Thyroid gland (tissue), 4 donors: ENCODE measurements at regions not wholly inside any gene's neighbourhood (a gene's known extent, or its start where the extent isn't known, plus 50 kb on each side); places are given as distances from the start of the nearest gene placed in this dataset.

Experiments used
- POLR2A ChIP-seq, 2 donors: fragments of 450-650 bp; IDR thresholded peaks; one replicate each; pipeline ENCODE4 v1.6.1; 2017; ENCODE audit warnings: antibody characterized with exemption in 2 of 2, mild to moderate bottlenecking in 2 of 2, moderate library complexity in 1 of 2
- TF ChIP-seq, protein P1 (sequence below), 6 experiments: fragments of 200-600 bp in 3 of 6; fragments of 450-650 bp in 3 of 6; sonication (generic) in 3 of 6; IDR thresholded peaks; one replicate each; pipeline ENCODE4 v1.5.1; 2016 to 2019; ENCODE audit warnings: antibody characterized with exemption in 6 of 6, mild to moderate bottlenecking in 2 of 6, inconsistent platforms in 1 of 6, moderate library complexity in 1 of 6

DNA sequence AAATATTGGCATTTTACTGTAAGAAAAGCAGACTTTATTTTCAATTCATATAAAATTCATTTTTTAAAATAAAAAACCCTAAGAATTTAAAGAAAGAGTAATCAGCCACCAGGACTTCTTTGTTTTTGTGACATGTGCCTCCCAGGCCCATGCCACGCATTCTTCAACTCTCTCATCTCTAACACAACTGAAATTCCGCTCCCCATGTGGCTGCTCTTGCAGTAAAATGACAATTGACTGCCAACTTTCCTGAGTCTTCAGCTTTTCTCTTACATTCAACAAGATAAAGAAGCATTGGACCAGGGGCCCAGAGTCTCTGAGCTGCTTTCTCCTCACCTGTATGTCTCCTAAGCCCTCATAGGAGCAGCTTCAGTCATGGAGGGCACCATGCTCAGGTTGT, 372.1 kb downstream of the UQCRFS1 start:
- no peak for TF ChIP-seq POLR2A (IDR thresholded peaks at IDR 0.05)
- TF ChIP-seq, protein P1, sequence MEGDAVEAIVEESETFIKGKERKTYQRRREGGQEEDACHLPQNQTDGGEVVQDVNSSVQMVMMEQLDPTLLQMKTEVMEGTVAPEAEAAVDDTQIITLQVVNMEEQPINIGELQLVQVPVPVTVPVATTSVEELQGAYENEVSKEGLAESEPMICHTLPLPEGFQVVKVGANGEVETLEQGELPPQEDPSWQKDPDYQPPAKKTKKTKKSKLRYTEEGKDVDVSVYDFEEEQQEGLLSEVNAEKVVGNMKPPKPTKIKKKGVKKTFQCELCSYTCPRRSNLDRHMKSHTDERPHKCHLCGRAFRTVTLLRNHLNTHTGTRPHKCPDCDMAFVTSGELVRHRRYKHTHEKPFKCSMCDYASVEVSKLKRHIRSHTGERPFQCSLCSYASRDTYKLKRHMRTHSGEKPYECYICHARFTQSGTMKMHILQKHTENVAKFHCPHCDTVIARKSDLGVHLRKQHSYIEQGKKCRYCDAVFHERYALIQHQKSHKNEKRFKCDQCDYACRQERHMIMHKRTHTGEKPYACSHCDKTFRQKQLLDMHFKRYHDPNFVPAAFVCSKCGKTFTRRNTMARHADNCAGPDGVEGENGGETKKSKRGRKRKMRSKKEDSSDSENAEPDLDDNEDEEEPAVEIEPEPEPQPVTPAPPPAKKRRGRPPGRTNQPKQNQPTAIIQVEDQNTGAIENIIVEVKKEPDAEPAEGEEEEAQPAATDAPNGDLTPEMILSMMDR (IDR thresholded peaks at IDR 0.05) = no peak
